GM19193 (cell line): ENCODE measurements at regions not wholly inside any gene's neighbourhood (a gene's known extent, or its start where the extent isn't known, plus 50 kb on each side); places are given as distances from the start of the nearest gene placed in this dataset.

Experiments
- POLR2A ChIP-seq: IDR thresholded peaks from 4 replicates; pipeline ENCODE4 v1.6.1; 2011; ENCODE audit not compliant: insufficient read depth, insufficient read length; ENCODE audit errors: extremely low read depth

GRCh38 chr2:57725337-57725947, 321.2 kb upstream of the VRK2 start:
- TF ChIP-seq POLR2A: no peak

GRCh38 chr2:57726294-57726693, 320.3 kb upstream of the VRK2 start:
- no peak for TF ChIP-seq POLR2A

GRCh38 chr2:57728691-57729090, 317.9 kb upstream of the VRK2 start:
- no peak for TF ChIP-seq POLR2A

GRCh38 chr2:57733956-57734355, 312.6 kb upstream of the VRK2 start:
- no peak for TF ChIP-seq POLR2A

- TF ChIP-seq POLR2A: no peak
These were observed 305.7 kb upstream of the VRK2 start for GRCh38 chr2:57740891-57741290.

GRCh38 chr2:57753636-57754035, 293.0 kb upstream of the VRK2 start:
- TF ChIP-seq POLR2A: no peak

- TF ChIP-seq POLR2A: no peak
These were observed 287.9 kb upstream of the VRK2 start for GRCh38 chr2:57758686-57759085.

- TF ChIP-seq POLR2A: no peak
These were observed 287.5 kb upstream of the VRK2 start for GRCh38 chr2:57759131-57759530.

GRCh38 chr2:57759822-57760300, 286.7 kb upstream of the VRK2 start:
- no peak for TF ChIP-seq POLR2A

- no peak for TF ChIP-seq POLR2A
These were observed 286.2 kb upstream of the VRK2 start for GRCh38 chr2:57760381-57760801.

- no peak for TF ChIP-seq POLR2A
These were observed 269.7 kb upstream of the VRK2 start for GRCh38 chr2:57776916-57777315.

- TF ChIP-seq POLR2A: no peak
These were observed 264.0 kb upstream of the VRK2 start for GRCh38 chr2:57782587-57782986.

- TF ChIP-seq POLR2A: no peak
These were observed 253.3 kb upstream of the VRK2 start for GRCh38 chr2:57793310-57793709.

GRCh38 chr2:57796527-57796926, 250.1 kb upstream of the VRK2 start:
- no peak for TF ChIP-seq POLR2A

- no peak for TF ChIP-seq POLR2A
These were observed 248.3 kb upstream of the VRK2 start for GRCh38 chr2:57798346-57798745.

- no peak for TF ChIP-seq POLR2A
These were observed 244.4 kb upstream of the VRK2 start for GRCh38 chr2:57802243-57802642.

- no peak for TF ChIP-seq POLR2A
These were observed 241.6 kb upstream of the VRK2 start for GRCh38 chr2:57804971-57805370.
